HG03060 (cell line): ENCODE measurements at regions not wholly inside any gene's neighbourhood (a gene's known extent, or its start where the extent isn't known, plus 50 kb on each side); places are given as distances from the start of the nearest gene placed in this dataset.
"Not testable (repeated sequence)": the region's sequence is repeated elsewhere in the genome, so short reads cannot be mapped to it uniquely, and the experiment has no call there.

Source experiments
- ATAC-seq: cut with Tn5 transposase; IDR thresholded peaks from one replicate; pipeline ENCODE4 v1.9.1; 2021; ENCODE audit warnings: low read depth, moderate number of reproducible peaks; ENCODE audit not compliant: unreplicated experiment

GRCh38 chr2:36302911-36303310 lies 52.7 kb upstream of the CRIM1 start:
- ATAC-seq, result no peak

- no peak for ATAC-seq
Measured at GRCh38 chr2:36301843-36302242, 53.7 kb upstream of the CRIM1 start.

GRCh38 chr2:36300697-36301096 lies 54.9 kb upstream of the CRIM1 start:
- no peak for ATAC-seq

GRCh38 chr2:36296798-36297197 lies 58.8 kb upstream of the CRIM1 start:
- ATAC-seq, result no peak

GRCh38 chr2:36294316-36294721 lies 61.3 kb upstream of the CRIM1 start:
- no peak for ATAC-seq

GRCh38 chr2:36290306-36290856 lies 65.2 kb upstream of the CRIM1 start:
- ATAC-seq, result no peak

GRCh38 chr2:36289731-36290130 lies 65.8 kb upstream of the CRIM1 start:
- no peak for ATAC-seq

- no peak for ATAC-seq
Measured at GRCh38 chr2:36287363-36288275, 68.0 kb upstream of the CRIM1 start.

GRCh38 chr2:36279506-36279905 lies 76.1 kb upstream of the CRIM1 start:
- not testable (repeated sequence) for ATAC-seq

GRCh38 chr2:36277881-36278523 lies 77.6 kb upstream of the CRIM1 start:
- ATAC-seq, result no peak

GRCh38 chr2:36277146-36277808 lies 78.3 kb upstream of the CRIM1 start:
- no peak for ATAC-seq

- ATAC-seq, result no peak
Measured at GRCh38 chr2:36271266-36271665, 84.3 kb upstream of the CRIM1 start.

GRCh38 chr2:36270758-36271157 lies 84.8 kb upstream of the CRIM1 start:
- no peak for ATAC-seq

- no peak for ATAC-seq
Measured at GRCh38 chr2:36267194-36267593, 88.4 kb upstream of the CRIM1 start.

GRCh38 chr2:36266536-36267121 lies 88.9 kb upstream of the CRIM1 start:
- no peak for ATAC-seq

GRCh38 chr2:36262581-36262980 lies 93.0 kb upstream of the CRIM1 start:
- no peak for ATAC-seq

GRCh38 chr2:36255863-36256262 lies 99.7 kb upstream of the CRIM1 start:
- ATAC-seq, result no peak

GRCh38 chr2:36253086-36253485 lies 102.5 kb upstream of the CRIM1 start:
- no peak for ATAC-seq

GRCh38 chr2:36246320-36246990 lies 109.1 kb upstream of the CRIM1 start:
- ATAC-seq, result peak; percentile 77

- ATAC-seq, result no peak
Measured at GRCh38 chr2:36245651-36246050, 109.9 kb upstream of the CRIM1 start.
